DOHH2 (cell line): ENCODE measurements at regions not wholly inside any gene's neighbourhood (a gene's known extent, or its start where the extent isn't known, plus 50 kb on each side); places are given as distances from the start of the nearest gene placed in this dataset.

Source experiments
- H3F3A ChIP-seq: fragments of 200-600 bp; sonication (generic), shearing (Covaris generic); 2 replicates; pipeline ENCODE4 v1.6.0; 2016; ENCODE audit warnings: antibody characterized with exemption, mild to moderate bottlenecking; ENCODE audit not compliant: control insufficient read depth, insufficient read depth
- H3K27ac ChIP-seq: fragments of 200-600 bp; sonication (generic); 2 replicates; pipeline ENCODE4 v1.5.1; 2014; ENCODE audit warnings: low read depth, mild to moderate bottlenecking, low read length, moderate library complexity
- H3K27me3 ChIP-seq: fragments of 200-600 bp; sonication (generic); 2 replicates; pipeline ENCODE4 v1.6.1; 2014; ENCODE audit warnings: mild to moderate bottlenecking, low read length, mixed read lengths; ENCODE audit not compliant: control insufficient read depth
- H3K36me3 ChIP-seq: fragments of 200-600 bp; sonication (generic); 2 replicates; pipeline ENCODE4 v1.6.1; 2014; ENCODE audit warnings: mild to moderate bottlenecking, low read length, moderate library complexity, mixed read lengths; ENCODE audit not compliant: control insufficient read depth
- H3K4me1 ChIP-seq: fragments of 200-600 bp; sonication (generic); 2 replicates; pipeline ENCODE4 v1.6.1; 2014; ENCODE audit warnings: mild to moderate bottlenecking, low read length, mixed read lengths; ENCODE audit not compliant: control insufficient read depth
- H3K4me2 ChIP-seq: fragments of 200-600 bp; sonication (generic); 2 replicates; pipeline ENCODE4 v1.6.0; 2014; ENCODE audit warnings: mild to moderate bottlenecking, low read length, moderate library complexity
- H3K4me3 ChIP-seq: fragments of 200-600 bp; sonication (generic); 2 replicates; pipeline ENCODE4 v1.5.1; 2014; ENCODE audit warnings: mild to moderate bottlenecking, low read length, mixed read lengths
- H3K79me2 ChIP-seq: fragments of 200-600 bp; sonication (generic); 2 replicates; pipeline ENCODE4 v1.6.1; 2014; ENCODE audit warnings: mild to moderate bottlenecking, low read length, mixed read lengths; ENCODE audit not compliant: control insufficient read depth
- H3K9me2 ChIP-seq: fragments of 200-600 bp; sonication (generic); replicated peaks from 2 replicates; pipeline ENCODE4 v1.6.1; 2014; ENCODE audit warnings: mild to moderate bottlenecking, low read length, mixed read lengths; ENCODE audit not compliant: control insufficient read depth
- H3K9me3 ChIP-seq: fragments of 200-600 bp; sonication (generic); 2 replicates; pipeline ENCODE4 v1.6.1; 2014; ENCODE audit warnings: antibody characterized with exemption, low read length, mixed read lengths; ENCODE audit not compliant: control insufficient read depth, insufficient read depth
- H4K20me1 ChIP-seq: fragments of 200-600 bp; sonication (generic); 2 replicates; pipeline ENCODE4 v1.6.0; 2014; ENCODE audit warnings: low read depth, mild to moderate bottlenecking, antibody characterized with exemption, low read length, moderate library complexity; ENCODE audit not compliant: control insufficient read depth, insufficient read depth
- CTCF ChIP-seq: fragments of 200-600 bp; sonication (generic); IDR thresholded peaks from one replicate; pipeline ENCODE4 v1.5.1; 2014; ENCODE audit warnings: antibody characterized with exemption, mild to moderate bottlenecking, low read depth, low read length; ENCODE audit not compliant: poor library complexity, severe bottlenecking
- EZH2phosphoT487 ChIP-seq: fragments of 200-600 bp; sonication (generic); IDR thresholded peaks from 2 replicates; pipeline ENCODE4 v1.6.1; 2017; ENCODE audit warnings: borderline replicate concordance, mild to moderate bottlenecking, antibody characterized with exemption, low read length, moderate library complexity, mixed read lengths

- Histone ChIP-seq H3K27ac (no peak overlapping the region), H3K27me3 (no peaks in the 10 kb centered on the region), H3F3A (no peaks in the 10 kb centered on the region), H3K36me3 (no peaks in the 10 kb centered on the region), H3K9me2 (no peaks in the 10 kb centered on the region), H3K4me2 (no peak overlapping the region), H3K9me3 (no peaks in the 10 kb centered on the region), H3K79me2 (no peaks in the 10 kb centered on the region), H4K20me1 (no peaks in the 10 kb centered on the region), H3K4me3 (no peak overlapping the region), H3K4me1 (no peaks in the 10 kb centered on the region)
- TF ChIP-seq CTCF (no peak), EZH2phosphoT487 (no peak)
Measured at GRCh38 chr6:112735129-112735528, 388.0 kb downstream of the RFPL4B start.

- Histone ChIP-seq H3K4me1 (no peaks in the 10 kb centered on the region), H4K20me1 (no peaks in the 10 kb centered on the region), H3K36me3 (no peaks in the 10 kb centered on the region), H3F3A (no peaks in the 10 kb centered on the region), H3K27me3 (no peaks in the 10 kb centered on the region), H3K79me2 (no peaks in the 10 kb centered on the region), H3K9me3 (no peaks in the 10 kb centered on the region), H3K4me2 (no peak overlapping the region), H3K27ac (no peak overlapping the region), H3K9me2 (no peaks in the 10 kb centered on the region), H3K4me3 (no peak overlapping the region)
- TF ChIP-seq CTCF (no peak), EZH2phosphoT487 (no peak)
Measured at GRCh38 chr6:112739766-112740165, 392.6 kb downstream of the RFPL4B start.

GRCh38 chr6:112743323-112743722 lies 396.2 kb downstream of the RFPL4B start:
- no peak overlapping the region for H3K27ac ChIP-seq
- no peaks in the 10 kb centered on the region for H3K79me2 ChIP-seq
- H3K4me2 ChIP-seq = no peak overlapping the region
- H3K4me1 ChIP-seq = no peaks in the 10 kb centered on the region
- no peaks in the 10 kb centered on the region for H3K27me3 ChIP-seq
- no peaks in the 10 kb centered on the region for H3F3A ChIP-seq
- H4K20me1 ChIP-seq = no peaks in the 10 kb centered on the region
- no peaks in the 10 kb centered on the region for H3K36me3 ChIP-seq
- H3K9me3 ChIP-seq = no peaks in the 10 kb centered on the region
- H3K4me3 ChIP-seq = no peak overlapping the region
- no peaks in the 10 kb centered on the region for H3K9me2 ChIP-seq
- TF ChIP-seq CTCF (no peak), EZH2phosphoT487 (no peak)

- H3K4me3 ChIP-seq = no peak overlapping the region
- TF ChIP-seq EZH2phosphoT487 (no peak), CTCF (no peak)
- H3K4me2 ChIP-seq = no peak overlapping the region
- no peaks in the 10 kb centered on the region for H4K20me1 ChIP-seq
- no peaks in the 10 kb centered on the region for H3K79me2 ChIP-seq
- H3K9me3 ChIP-seq = no peaks in the 10 kb centered on the region
- no peaks in the 10 kb centered on the region for H3K36me3 ChIP-seq
- H3K9me2 ChIP-seq = no peaks in the 10 kb centered on the region
- no peak overlapping the region for H3K27ac ChIP-seq
- no peaks in the 10 kb centered on the region for H3K4me1 ChIP-seq
- H3F3A ChIP-seq = no peaks in the 10 kb centered on the region
- H3K27me3 ChIP-seq = no peaks in the 10 kb centered on the region
Measured at GRCh38 chr6:112744827-112745226, 397.7 kb downstream of the RFPL4B start.
